ENCODE measurements at regions not wholly inside any gene's neighbourhood (a gene's known extent, or its start where the extent isn't known, plus 50 kb on each side); places are given as distances from the start of the nearest gene placed in this dataset.
"Not testable (repeated sequence)": the region's sequence is repeated elsewhere in the genome, so short reads cannot be mapped to it uniquely, and the experiment has no call there.

DNA sequence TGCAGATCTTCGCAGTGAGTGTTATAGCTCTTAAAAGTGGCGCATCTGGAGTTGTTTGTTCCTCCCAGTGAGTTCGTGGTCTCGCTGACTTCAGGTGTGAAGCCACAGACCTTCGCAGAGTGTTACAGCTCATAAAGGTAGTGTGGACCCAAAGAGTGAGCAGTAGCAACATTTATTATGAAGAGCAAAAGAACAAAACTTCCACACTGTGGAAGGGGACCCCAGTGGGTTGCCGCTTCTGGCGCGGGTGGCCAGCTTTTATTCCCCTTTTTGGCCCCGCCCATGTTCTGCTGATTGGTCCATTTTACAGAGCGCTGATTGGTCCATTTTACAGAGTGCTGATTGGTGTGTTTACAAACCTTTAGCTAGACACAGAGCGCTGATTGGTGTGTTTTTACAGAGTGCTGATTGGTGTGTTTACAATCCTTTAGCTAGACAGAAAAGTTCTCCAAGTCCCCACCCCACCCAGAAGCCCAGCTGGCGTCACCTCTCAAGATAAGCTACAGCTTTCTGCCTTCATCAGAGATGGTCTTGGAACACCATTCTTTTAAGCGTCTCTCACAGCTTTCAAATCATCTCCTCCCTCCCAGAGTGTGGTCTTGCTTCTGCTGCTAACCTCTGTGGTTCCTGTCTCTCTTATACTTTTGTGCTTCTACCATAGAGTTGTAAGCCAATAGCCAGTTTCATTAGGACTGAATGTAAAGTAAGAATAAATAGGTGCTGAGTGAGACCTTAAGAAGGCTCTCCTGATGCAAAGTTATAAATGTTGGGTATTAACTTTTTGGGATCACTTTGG, 57.5 kb upstream of the IYD start:
- not testable (repeated sequence) for TF ChIP-seq TAF1 (IDR thresholded peaks at IDR 0.05; ENCODE audit: borderline replicate concordance, low read depth, low read length); POLR2AphosphoS5 (IDR thresholded peaks at IDR 0.05; ENCODE audit: low read depth, low read length); POLR2A (IDR thresholded peaks at IDR 0.05; ENCODE audit: low read depth, low read length)

Measured in GM12892 (cell line).